HCT116 (cell line): ENCODE measurements at regions not wholly inside any gene's neighbourhood (a gene's known extent, or its start where the extent isn't known, plus 50 kb on each side); places are given as distances from the start of the nearest gene placed in this dataset.

Source experiments
- ATAC-seq: fragments of 200-7000 bp; cut with Tn5 transposase; 2 replicates; pipeline ENCODE4 v1.9.1; 2020; ENCODE audit warnings: mild to moderate bottlenecking, moderate library complexity
- BruUV-seq: library from RNA; stranded (reverse); fragments of 400-500 nt; replicated peaks from 2 replicates; lab custom pipeline; 2021; lab: Mats Ljungman, UMichigan
- CTCF ChIA-PET: fragments of 300-600 bp; sonication (Branson Sonifier 250); formaldehyde crosslinking; loops from one replicate; lab custom pipeline; 2021; ENCODE audit warnings: antibody characterized with exemption; lab: Charles Lee
- POLR2A ChIA-PET: fragments of 300-600, 350-600 bp; sonication (Branson Sonifier 250); formaldehyde crosslinking; loops from one replicate; lab custom pipeline; 2021; ENCODE audit warnings: antibody characterized with exemption; lab: Charles Lee
- RAD21 ChIA-PET, 2 experiments: fragments of 300-600 bp; sonication (Branson Sonifier 250); formaldehyde crosslinking; loops; one replicate each; lab custom pipeline; 2023; ENCODE audit warnings: low total read pairs in 2 of 2; ENCODE audit not compliant: uncharacterized antibody in 2 of 2, unreplicated experiment in 2 of 2, low non-redundant PET in 1 of 2; lab: Charles Lee
- DNase-seq: peaks from one replicate; pipeline ENCODE4 v3.0.0-alpha.2; 2010; ENCODE audit warnings: low read depth, low spot score
- H2AFZ ChIP-seq: fragments of 200-600 bp; shearing (Covaris generic), sonication (generic); 2 replicates; pipeline ENCODE4 v1.6.1; 2017; ENCODE audit warnings: low read depth, mixed run types, mixed read lengths, antibody characterized with exemption, low read length; ENCODE audit not compliant: poor library complexity, severe bottlenecking
- H3K27ac ChIP-seq: 2 replicates; pipeline ENCODE4 v1.5.1; 2012; ENCODE audit warnings: low read depth, low read length
- H3K27me3 ChIP-seq: fragments of 200-600 bp; sonication (generic); 2 replicates; pipeline ENCODE4 v1.6.1; 2016; ENCODE audit warnings: mixed run types, low read length, mixed read lengths; ENCODE audit not compliant: insufficient read depth
- H3K36me3 ChIP-seq, 2 experiments: fragments of 200-500 bp in 1 of 2; fragments of 200-600 bp in 1 of 2; sonication (Bioruptor generic) in 1 of 2; sonication (generic) in 1 of 2; 2 replicates each; pipeline versions ENCODE4 v1.5.1 to v1.6.1; 2014 to 2016; ENCODE audit warnings: low read length in 2 of 2, inconsistent platforms in 1 of 2, mixed read lengths in 1 of 2, mixed run types in 1 of 2; ENCODE audit not compliant: insufficient read depth in 2 of 2, control insufficient read depth in 1 of 2
- H3K4me1 ChIP-seq, 2 experiments: fragments of 200-600 bp in 1 of 2; sonication (generic) in 1 of 2; 2 replicates each; pipeline versions ENCODE4 v1.5.1 to v1.6.1; 2012 to 2017; ENCODE audit warnings: low read length in 2 of 2, inconsistent platforms in 1 of 2, mild to moderate bottlenecking in 1 of 2, mixed read lengths in 1 of 2, mixed run types in 1 of 2, moderate library complexity in 1 of 2; ENCODE audit not compliant: insufficient read depth in 2 of 2, control insufficient read depth in 1 of 2
- H3K4me2 ChIP-seq: fragments of 200-600 bp; sonication (generic); 2 replicates; pipeline ENCODE4 v1.6.1; 2017; ENCODE audit warnings: mixed run types, low read length, mixed read lengths
- H3K4me3 ChIP-seq, 2 experiments: fragments of 200-600 bp in 1 of 2; sonication (generic) in 1 of 2; replicated peaks in 1 of 2; 2 replicates each; pipeline ENCODE4 v1.5.1; 2011 to 2016; ENCODE audit warnings: low read length in 2 of 2, control low read depth in 1 of 2, low read depth in 1 of 2, mild to moderate bottlenecking in 1 of 2, mixed read lengths in 1 of 2, mixed run types in 1 of 2
- H3K79me2 ChIP-seq: fragments of 200-600 bp; sonication (generic); 2 replicates; pipeline ENCODE4 v1.6.1; 2017; ENCODE audit warnings: mild to moderate bottlenecking, mixed run types, low read length, moderate library complexity, mixed read lengths; ENCODE audit not compliant: insufficient read depth
- H3K9ac ChIP-seq: fragments of 200-600 bp; sonication (generic); 2 replicates; pipeline ENCODE4 v1.6.1; 2016; ENCODE audit warnings: low read length, mixed read lengths
- H3K9me2 ChIP-seq: fragments of 200-600 bp; sonication (generic), shearing (Covaris generic); 2 replicates; pipeline ENCODE4 v1.6.1; 2017; ENCODE audit warnings: mixed run types, mild to moderate bottlenecking, moderate library complexity; ENCODE audit not compliant: insufficient read depth
- H3K9me3 ChIP-seq, 2 experiments: fragments of 200-500 bp in 1 of 2; fragments of 200-600 bp in 1 of 2; sonication (Bioruptor generic) in 1 of 2; sonication (generic) in 1 of 2; 2 replicates each; pipeline ENCODE4 v1.6.1; 2014 to 2017; ENCODE audit warnings: low read length in 2 of 2, mixed read lengths in 2 of 2, inconsistent platforms in 1 of 2, low read depth in 1 of 2, mild to moderate bottlenecking in 1 of 2, mixed run types in 1 of 2, moderate library complexity in 1 of 2; ENCODE audit not compliant: control insufficient read depth in 1 of 2, insufficient read depth in 1 of 2
- H4K20me1 ChIP-seq: fragments of 200-600 bp; sonication (generic), shearing (Covaris generic); 2 replicates; pipeline ENCODE4 v1.6.1; 2017; ENCODE audit warnings: mixed run types, mild to moderate bottlenecking, moderate library complexity; ENCODE audit not compliant: insufficient read depth
- ELF1 ChIP-seq: IDR thresholded peaks from 2 replicates; pipeline ENCODE4 v1.6.1; 2012; ENCODE audit warnings: low read depth, borderline replicate concordance
- EZH2 ChIP-seq: fragments of 200-600 bp; sonication (generic); IDR thresholded peaks from 2 replicates; pipeline ENCODE4 v1.6.1; 2017; ENCODE audit warnings: antibody characterized with exemption, mixed run types
- POLR2AphosphoS5 ChIP-seq: IDR thresholded peaks from 2 replicates; pipeline ENCODE4 v1.6.1; 2011; ENCODE audit warnings: mild to moderate bottlenecking, low read depth, low read length, moderate library complexity
- SIN3A ChIP-seq: IDR thresholded peaks from 2 replicates; pipeline ENCODE4 v1.6.1; 2012; ENCODE audit warnings: low read depth
- SP1 ChIP-seq: IDR thresholded peaks from 2 replicates; pipeline ENCODE4 v1.6.1; 2012; ENCODE audit warnings: low read depth
- ZFX ChIP-seq: fragments of 450-650 bp; IDR thresholded peaks from 2 replicates; pipeline ENCODE4 v1.6.1; 2017
- intact Hi-C: fragments of 100-400 bp; cut with micrococcal nuclease; formaldehyde crosslinking; loops from 2 replicates; pipeline ENCODE4 v1.10.0; 2022
- TF ChIP-seq, protein P1 (sequence below): IDR thresholded peaks from 2 replicates; pipeline ENCODE4 v1.6.1; 2011; ENCODE audit warnings: mild to moderate bottlenecking, low read length, moderate library complexity; ENCODE audit not compliant: insufficient replicate concordance; ENCODE audit errors: extremely low read depth

DNA sequence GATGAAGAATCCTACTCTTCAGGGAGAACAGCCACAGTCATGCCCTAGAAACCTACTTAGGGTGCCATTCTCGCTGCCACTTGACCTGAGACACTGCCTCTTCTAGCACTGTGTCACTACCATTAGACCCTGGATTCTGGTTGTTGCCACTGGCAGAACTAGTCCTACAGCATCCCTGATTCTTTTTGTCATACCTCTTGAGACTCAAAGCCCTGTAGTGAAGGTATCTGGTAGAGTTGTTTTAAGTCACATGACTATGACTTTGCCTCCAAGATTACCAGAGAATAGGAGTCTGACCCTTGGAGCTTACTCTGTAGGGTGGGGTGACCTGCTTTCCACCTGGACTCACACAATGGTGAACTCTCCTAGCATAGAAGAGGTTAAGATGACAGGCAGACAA, 296.7 kb downstream of the TNS1 start:
- H4K20me1 ChIP-seq, result no peaks in the 10 kb centered on the region
- no peaks in the 10 kb centered on the region for H3K9me2 ChIP-seq
- no peaks in the 10 kb centered on the region for H3K4me1 ChIP-seq
- intact Hi-C loops, result no loop called here
- H3K4me2 ChIP-seq, result no peak overlapping the region
- no peak for ATAC-seq
- RAD21 ChIA-PET, result no interaction called here
- no peaks in the 10 kb centered on the region for H3K79me2 ChIP-seq
- H3K4me3 ChIP-seq, result no peak overlapping the region
- H3K9ac ChIP-seq, result no peak overlapping the region
- H3K36me3 ChIP-seq, result no peaks in the 10 kb centered on the region
- no peaks in the 10 kb centered on the region for H3K9me3 ChIP-seq
- no peak for TF ChIP-seq ZFX
- no peak for TF ChIP-seq SP1
- no peak for TF ChIP-seq SIN3A
- TF ChIP-seq, all 23 proteins: peak for 0
- Histone ChIP-seq H3K27me3 (peaks cover 79% of the 10 kb centered on the region), H3K27ac (no peak overlapping the region), H2AFZ (no peak overlapping the region)
- ChIA-PET POLR2A (no interaction called here), CTCF (no interaction called here)
- BruUV-seq, result no TSS peak
- no peak for DNase-seq

DNA sequence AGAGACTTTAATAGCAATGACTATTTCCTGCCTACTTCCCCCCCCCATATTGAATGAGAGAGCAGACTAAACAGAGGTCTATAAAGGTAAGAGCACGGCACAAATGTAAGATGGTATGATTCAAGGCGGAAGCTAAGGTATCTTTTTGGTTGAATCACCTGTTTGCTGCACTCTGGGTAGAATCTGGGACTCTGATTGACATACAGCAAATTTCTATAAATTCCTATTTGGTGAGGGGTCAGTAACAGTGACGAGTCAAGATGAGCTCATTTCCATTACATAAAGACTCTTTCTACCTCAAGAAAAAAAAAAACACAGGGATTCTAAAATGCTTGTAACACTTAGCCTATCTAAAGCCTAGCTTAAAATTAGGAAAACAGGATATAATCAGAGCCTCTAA, 297.3 kb downstream of the TNS1 start:
- ChIA-PET RAD21 (no interaction called here), POLR2A (no interaction called here), CTCF (no interaction called here)
- peaks cover 72% of the 10 kb centered on the region for H3K27me3 ChIP-seq
- intact Hi-C loops, result no loop called here
- H2AFZ ChIP-seq, result no peak overlapping the region
- H3K79me2 ChIP-seq, result no peaks in the 10 kb centered on the region
- ATAC-seq, result no peak
- no peak overlapping the region for H3K27ac ChIP-seq
- H3K4me3 ChIP-seq, result no peak overlapping the region
- no peaks in the 10 kb centered on the region for H3K9me2 ChIP-seq
- H4K20me1 ChIP-seq, result no peaks in the 10 kb centered on the region
- no peaks in the 10 kb centered on the region for H3K9me3 ChIP-seq
- no peak overlapping the region for H3K4me2 ChIP-seq
- H3K9ac ChIP-seq, result no peak overlapping the region
- BruUV-seq, result no TSS peak
- H3K36me3 ChIP-seq, result no peaks in the 10 kb centered on the region
- H3K4me1 ChIP-seq, result no peaks in the 10 kb centered on the region
- no peak for DNase-seq
- TF ChIP-seq POLR2AphosphoS5, result no peak
- TF ChIP-seq ELF1, result no peak
- TF ChIP-seq EZH2, result no peak
- TF ChIP-seq, protein P1, sequence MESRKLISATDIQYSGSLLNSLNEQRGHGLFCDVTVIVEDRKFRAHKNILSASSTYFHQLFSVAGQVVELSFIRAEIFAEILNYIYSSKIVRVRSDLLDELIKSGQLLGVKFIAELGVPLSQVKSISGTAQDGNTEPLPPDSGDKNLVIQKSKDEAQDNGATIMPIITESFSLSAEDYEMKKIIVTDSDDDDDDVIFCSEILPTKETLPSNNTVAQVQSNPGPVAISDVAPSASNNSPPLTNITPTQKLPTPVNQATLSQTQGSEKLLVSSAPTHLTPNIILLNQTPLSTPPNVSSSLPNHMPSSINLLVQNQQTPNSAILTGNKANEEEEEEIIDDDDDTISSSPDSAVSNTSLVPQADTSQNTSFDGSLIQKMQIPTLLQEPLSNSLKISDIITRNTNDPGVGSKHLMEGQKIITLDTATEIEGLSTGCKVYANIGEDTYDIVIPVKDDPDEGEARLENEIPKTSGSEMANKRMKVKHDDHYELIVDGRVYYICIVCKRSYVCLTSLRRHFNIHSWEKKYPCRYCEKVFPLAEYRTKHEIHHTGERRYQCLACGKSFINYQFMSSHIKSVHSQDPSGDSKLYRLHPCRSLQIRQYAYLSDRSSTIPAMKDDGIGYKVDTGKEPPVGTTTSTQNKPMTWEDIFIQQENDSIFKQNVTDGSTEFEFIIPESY, result no peak
